GM19035 (cell line): ENCODE measurements at regions not wholly inside any gene's neighbourhood (a gene's known extent, or its start where the extent isn't known, plus 50 kb on each side); places are given as distances from the start of the nearest gene placed in this dataset.
"Not testable (repeated sequence)": the region's sequence is repeated elsewhere in the genome, so short reads cannot be mapped to it uniquely, and the experiment has no call there.

Source experiments
- ATAC-seq: cut with Tn5 transposase; IDR thresholded peaks from one replicate; pipeline ENCODE4 v1.9.1; 2021; ENCODE audit not compliant: unreplicated experiment

GRCh38 chr1:229141271-229141670 lies 129.6 kb upstream of the RAB4A start:
- no peak for ATAC-seq

DNA sequence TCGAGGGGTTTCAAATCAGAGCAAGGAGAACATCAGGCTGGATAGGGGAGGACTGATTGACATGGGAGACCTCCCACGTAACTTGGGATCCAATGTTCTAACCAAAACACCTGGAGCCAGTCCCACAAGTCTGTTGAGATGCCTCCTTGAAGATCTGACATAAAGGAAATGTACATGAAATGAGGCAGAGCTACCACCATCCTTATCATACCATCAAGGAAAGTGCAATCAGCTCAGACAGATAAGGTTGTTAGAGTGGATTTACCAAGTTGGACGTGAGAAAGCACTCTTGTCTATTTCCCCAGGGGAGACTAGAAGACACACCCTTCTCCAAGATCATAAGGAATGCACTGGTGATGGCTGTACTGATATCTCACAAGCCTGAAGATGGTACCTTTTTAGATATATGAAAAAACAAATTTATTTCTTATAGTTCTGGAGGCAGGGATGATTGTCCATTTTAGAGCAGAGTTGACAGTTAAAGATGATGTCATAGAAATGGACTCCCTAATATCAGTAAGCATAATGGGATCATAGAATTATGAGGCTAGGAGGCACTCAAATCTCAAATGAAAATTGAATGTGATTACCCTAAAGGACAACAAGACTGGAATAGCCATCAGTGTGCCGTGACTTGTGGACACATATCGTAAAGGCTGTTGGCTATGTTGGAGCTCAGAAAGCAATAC lies 129.1 kb upstream of the RAB4A start:
- ATAC-seq, result no peak

GRCh38 chr1:229142471-229142870 lies 128.4 kb upstream of the RAB4A start:
- no peak for ATAC-seq

DNA sequence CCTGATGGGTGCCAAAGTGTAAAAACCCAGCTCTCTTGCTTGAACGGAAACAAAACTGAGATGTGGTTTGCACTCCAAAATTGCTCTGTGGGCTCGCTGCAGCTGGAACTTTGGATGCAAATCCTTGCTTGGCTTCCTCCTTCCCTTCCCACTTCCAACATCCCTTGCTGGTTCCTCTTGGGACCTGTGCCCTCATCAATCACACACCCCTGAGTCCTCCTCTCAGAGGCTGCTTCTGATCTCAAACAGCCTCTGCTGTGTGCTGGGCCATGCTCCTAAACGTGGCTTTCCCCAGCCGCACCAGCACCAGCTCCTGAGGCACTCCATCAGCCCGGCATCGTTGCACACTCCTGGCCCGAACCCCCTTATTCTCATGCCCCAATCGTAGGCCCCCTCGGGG lies 124.3 kb upstream of the RAB4A start:
- ATAC-seq, result no peak

DNA sequence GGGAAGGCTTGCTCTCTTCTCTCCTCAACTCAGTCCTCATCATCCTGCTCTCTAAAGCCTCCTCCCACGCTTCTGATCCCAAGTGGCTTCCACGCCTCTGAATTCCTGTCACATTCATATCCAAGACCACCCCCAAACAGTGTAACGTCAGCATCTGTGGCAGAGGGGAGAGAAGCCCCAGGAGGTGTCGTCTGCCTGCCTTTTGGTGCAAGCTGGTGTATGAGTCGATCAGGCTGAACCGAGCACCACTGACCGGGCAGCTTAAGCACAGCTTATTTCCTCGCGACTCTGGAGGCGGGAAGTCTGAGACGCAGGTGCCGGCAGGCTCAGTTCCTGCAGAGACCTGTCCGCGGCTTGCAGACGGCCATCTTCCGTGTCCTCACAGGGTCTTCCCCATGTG lies 123.8 kb upstream of the RAB4A start:
- ATAC-seq, result no peak

DNA sequence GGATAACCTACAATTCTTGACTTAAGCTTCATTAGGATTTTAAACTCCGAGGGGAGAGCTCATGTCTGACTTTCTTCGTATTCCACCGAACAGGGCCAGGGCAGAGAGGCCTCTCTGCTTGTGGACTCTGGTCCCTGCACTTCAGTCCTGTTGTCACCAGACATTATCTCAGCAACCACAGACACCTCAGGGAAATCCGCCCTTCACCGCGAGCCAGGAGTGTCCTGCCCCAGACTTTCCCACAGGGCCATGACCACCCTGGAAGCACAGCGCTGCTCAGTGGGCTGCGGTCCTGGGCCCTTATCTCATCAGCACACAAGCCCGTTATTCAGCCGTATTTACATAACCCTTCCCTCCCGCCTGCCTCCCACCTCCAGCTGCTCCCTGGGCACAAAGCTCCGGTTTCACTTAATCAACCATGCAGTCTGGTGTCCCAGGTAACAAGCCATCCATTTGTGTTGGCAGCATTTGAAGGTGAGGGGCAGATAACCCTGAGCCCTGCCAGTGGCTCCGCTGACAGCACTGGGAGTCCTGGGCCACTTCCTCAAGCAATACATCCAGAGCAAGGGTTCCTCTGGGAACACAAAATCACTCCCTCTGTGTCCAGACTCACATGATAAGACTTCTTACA lies 122.8 kb upstream of the RAB4A start:
- no peak for ATAC-seq

- ATAC-seq, result no peak
Measured at GRCh38 chr1:229148743-229149142, 122.2 kb upstream of the RAB4A start.

- no peak for ATAC-seq
Measured at GRCh38 chr1:229149435-229149834, 121.5 kb upstream of the RAB4A start.

- ATAC-seq, result no peak
Measured at GRCh38 chr1:229150518-229150917, 120.4 kb upstream of the RAB4A start.

- not testable (repeated sequence) for ATAC-seq
Measured at GRCh38 chr1:229151412-229151811, 119.5 kb upstream of the RAB4A start.

GRCh38 chr1:229152311-229152710 lies 118.6 kb upstream of the RAB4A start:
- no peak for ATAC-seq

DNA sequence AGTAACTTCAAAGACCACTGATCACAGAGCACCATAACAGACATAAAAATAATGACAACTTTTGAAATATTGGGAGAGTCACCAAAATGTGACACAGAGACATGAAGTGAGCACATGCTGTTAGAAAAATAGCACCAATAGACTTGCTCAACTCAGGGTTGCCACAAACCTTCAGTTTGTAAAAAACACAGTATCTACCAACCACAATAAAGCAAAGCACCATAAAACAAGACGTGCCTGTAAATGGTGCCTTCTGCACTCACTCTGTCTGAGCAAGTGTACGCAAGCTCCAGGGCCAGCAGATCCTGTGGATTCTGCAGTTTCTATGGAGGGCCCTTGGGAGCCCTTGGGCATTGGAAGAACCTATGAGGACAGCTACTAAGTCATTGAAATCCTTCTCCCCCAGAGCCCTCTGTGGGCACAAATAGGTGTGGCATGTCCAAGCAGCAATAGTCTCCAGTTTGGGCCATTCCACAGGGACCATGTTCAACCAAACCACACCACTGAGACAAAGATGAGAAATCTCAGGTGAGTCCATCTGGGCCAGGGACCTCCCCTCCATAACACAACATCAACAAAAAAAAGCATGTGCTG lies 116.9 kb upstream of the RAB4A start:
- ATAC-seq, result no peak

GRCh38 chr1:229154811-229155210 lies 116.1 kb upstream of the RAB4A start:
- no peak for ATAC-seq

GRCh38 chr1:229155472-229155871 lies 115.4 kb upstream of the RAB4A start:
- ATAC-seq, result no peak

GRCh38 chr1:229156872-229157271 lies 114.0 kb upstream of the RAB4A start:
- no peak for ATAC-seq

DNA sequence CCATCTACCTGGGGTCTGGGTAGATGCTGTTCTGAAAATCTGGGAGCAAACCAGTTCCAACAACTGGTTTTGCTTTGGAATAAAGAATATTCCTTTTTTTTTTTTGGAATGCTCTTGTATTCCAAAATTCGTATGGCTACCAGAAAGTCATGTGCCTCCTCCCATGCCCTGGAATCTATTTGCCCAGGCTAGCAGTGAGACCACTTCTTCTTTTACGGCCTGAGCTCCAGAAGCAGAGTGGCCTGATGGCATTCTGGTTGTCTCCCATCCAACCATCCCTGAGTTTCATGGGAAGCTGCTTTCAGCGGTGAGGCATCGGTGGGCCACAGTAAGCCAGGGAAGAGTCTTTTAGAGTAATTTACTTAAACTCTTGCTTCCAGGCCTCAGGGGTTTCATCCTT lies 113.4 kb upstream of the RAB4A start:
- no peak for ATAC-seq

DNA sequence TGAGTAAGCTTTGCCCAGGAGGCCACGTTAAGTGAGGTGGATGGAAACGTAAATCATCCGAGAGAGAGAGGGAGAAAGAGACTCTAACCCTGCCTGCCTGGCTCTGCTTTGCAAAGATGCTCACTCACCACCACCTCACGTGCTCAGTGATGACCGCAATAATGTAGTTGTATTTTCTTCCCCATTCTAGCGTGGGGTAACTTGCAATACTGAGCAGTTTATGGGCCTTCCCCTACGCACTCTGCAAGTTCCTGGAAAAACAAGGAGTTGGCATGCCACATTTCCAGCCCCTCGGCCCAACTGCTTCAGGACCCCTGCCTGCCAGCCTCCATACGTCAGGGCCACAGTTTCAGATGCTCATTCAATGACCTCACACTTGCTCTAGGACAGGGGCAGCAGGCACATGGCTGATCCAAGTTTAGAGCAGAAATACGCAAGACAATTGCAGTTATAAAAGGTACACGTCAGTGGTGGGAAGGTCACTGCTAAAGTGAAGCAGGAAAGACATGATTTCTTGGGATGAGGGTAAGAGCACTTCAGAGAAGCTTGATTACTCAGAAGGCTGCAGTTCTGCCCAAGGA lies 112.5 kb upstream of the RAB4A start:
- no peak for ATAC-seq

- no peak for ATAC-seq
Measured at GRCh38 chr1:229158927-229159326, 112.0 kb upstream of the RAB4A start.

DNA sequence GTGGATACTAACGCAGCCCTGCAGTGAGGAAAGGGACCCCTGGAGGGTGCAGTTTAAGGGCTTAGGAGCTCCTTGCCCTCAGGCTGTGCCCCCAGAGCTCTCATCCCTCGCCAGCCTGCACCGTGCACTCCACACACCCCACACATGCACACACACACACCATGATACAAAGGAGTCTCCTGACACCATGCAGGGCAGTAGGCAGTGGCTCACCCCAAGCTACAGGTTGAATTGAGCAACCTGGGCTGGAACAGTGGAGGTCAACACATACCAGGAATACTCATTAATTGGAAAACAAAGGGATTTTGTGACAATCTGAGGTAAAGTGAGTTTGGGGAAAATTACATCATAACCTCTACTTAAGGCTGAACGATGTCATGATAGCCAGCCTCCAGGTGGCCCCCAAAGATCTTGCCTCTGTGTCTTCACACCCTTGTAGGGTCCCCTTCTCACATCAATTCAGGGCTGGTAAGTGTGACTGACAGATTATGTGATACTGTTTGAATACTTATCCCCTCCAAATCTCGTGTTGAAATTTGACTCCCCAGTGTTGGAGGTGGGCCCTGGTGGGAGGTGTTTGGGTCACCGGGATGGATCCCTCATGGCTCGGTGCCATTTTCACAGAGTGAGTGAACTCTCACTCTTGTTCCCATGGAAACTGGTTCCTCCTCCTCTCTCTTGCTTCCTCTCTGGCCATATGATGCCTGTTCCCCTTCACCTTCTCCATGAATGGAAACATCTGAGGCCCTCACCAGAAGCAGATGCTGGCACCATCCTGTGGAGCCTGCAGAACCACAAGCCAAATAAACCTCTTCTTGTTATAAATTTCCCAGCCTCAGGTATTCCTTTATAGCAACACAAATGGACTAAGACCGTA lies 111.0 kb upstream of the RAB4A start:
- no peak for ATAC-seq

DNA sequence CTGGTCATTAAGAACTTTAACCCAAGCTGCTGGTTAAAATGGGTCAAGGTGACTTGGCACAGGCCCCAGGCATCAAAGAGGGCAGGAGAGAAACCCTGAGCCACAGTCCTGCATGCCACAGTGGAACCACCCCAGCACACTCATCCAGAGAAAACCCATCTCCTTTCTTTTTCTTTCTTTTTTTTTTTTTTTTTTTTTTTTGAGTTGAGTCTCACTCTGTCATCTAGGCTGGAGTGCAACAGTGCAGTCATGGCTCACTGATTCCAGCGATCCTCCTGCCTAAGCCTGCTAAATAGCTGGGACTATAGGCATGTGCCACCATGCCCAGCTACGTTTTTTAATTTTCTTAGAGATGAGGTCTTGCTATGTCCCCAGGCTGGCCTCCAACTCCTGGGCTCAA lies 109.2 kb upstream of the RAB4A start:
- no peak for ATAC-seq

GRCh38 chr1:229162825-229163515 lies 107.9 kb upstream of the RAB4A start:
- no peak for ATAC-seq
